DMS 273 treated with DMSO at 0.1 percent for 48 hours (cell line): ENCODE measurements at regions not wholly inside any gene's neighbourhood (a gene's known extent, or its start where the extent isn't known, plus 50 kb on each side); places are given as distances from the start of the nearest gene placed in this dataset.

Experiments used
- DNase-seq: peaks from one replicate; lab custom pipeline; 2025; lab: John Stamatoyannopoulos, UW

DNA sequence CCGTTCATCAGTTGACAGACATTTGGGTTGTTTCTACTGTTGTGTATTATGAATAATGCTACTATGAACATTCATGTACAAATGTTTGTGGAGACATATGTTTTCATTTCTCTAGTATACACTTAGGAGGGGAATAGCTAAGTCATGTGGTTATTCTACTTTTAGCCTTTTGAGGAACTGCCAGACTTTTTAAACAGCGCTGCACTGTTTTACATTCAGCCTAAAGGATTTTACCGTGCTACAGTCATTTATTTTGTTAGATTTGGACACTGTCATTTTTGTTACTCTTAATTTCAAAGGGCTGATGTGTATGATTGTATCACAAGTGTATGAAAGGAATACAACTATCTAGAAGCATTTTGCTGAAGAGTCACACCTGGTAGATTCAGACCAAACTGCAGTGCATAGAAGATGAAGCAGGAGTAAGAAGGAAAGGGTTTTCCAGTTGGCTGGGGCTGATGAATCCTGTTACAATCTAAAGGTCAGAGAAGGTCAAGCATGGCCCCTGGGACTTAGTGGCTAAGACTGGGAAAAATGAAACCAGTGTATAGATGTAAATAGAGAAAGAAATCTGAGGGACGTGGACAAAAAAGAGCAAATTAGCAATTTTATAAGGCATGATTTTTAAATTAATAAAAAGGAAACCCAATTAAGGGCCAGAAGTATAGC is 509.7 kb downstream of the PSAT1 start:
- DNase-seq, result no peak

DNA sequence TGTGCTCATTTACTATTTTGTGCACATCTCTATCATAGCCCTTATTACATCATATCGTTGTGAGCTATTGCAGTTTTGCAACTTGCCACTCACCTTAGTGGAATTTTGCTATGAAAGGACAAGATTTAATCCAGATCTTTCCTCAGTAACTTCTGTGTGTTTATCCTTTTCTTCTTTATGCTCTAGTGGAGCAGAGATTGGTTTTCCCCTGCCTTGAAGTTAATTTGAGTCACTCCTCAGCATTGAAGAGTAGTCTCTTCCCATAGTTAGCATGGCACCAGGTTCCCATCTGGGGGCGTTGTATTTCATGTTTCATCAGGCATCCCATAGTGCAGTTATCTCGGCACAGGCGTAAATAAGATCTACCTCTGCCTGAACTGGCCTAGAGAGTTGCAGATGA is 510.4 kb downstream of the PSAT1 start:
- no peak for DNase-seq

DNA sequence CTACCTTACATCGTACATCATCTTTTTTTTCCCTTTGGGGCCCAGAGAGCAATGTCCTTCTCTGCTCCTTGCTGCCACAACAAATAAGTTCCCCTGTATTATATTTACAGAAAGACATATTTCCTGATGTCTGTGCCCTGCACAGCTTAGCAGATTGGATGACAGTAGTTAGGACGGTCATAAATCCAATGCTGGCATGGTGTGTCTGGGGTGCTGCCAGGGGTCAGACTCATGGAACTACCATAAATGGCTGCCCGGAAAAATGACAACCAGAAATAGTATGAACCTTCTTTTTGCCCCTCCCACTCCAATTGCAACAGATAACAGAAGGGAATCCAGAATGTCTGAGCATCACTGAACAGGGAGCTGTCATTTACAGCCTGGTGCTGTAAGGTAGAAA is 511.1 kb downstream of the PSAT1 start:
- DNase-seq, result no peak

DNA sequence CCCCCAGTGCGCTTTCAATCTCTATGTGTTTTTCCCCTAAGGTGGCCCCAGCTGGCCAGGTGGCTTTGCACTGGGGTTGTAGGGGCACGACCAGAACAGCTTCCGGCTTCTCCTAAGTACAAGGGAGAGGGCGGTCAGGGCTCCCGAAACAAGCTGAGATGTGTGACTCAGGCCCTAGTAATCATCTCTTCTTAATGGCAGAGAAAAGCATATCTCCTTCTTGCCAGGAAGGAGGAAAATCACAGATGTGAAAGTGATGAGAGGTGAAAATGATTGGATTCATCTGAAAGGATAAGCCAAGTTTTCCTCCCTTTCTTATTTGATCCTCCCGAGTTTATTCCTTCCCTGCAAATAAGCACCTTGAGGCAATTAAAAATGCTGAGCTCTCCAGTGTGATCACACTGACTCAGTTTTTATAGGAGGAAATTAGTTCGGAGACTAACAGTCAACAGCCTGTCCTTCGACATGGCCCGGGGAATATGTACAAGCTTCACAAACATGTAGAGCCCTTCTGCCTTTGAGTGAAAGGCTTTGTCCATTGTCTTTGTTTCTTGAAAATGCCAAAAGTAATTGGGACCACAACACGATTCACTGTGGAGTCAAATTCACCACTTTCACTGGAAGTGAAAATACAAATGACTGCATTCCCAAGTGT is 514.8 kb downstream of the PSAT1 start:
- no peak for DNase-seq

DNA sequence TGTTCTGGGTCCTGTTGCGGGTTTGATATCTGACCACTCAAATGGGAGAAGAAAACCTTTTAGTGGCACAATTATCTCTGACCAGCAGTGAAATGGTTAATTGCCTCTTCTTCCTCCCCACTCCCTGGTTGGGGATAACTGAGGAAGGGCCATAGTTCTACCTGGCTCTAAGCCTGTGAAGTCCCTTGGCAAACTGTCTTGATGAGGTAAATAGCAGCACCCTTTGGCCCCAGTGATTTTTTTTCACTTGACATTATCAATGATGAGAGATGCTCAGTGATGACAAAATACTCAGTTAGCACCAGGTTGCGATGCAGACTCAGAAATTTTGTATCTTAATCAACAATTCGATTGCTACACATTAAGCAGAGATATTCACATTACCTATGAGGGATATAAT is 515.7 kb downstream of the PSAT1 start:
- DNase-seq, result no peak

DNA sequence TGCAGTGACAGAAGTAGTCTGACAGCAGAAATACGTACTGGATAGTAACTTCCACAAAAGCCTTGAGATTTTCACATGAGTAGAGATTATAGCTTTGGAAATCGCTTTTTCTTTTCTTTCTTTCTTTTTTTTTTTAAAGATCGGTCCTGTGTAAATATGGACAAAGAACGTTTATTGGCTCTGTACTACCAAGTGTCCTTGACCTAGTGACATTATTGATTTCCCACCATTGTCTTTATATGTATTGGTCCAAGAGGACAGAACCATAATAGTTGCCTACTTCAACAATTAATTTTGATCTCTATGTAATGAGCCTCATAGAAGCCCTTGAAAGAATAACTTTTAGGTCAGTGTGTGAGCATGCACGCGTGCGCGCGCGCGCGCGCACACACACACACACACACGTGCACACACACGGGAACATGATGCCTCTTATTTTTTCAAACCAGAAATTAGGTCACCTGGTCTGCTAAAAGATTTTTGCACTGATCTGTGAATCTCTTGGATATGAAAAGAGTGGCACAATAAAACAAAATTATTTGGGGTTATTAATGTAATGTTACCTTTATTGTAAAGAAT is 516.8 kb downstream of the PSAT1 start:
- no peak for DNase-seq

DNA sequence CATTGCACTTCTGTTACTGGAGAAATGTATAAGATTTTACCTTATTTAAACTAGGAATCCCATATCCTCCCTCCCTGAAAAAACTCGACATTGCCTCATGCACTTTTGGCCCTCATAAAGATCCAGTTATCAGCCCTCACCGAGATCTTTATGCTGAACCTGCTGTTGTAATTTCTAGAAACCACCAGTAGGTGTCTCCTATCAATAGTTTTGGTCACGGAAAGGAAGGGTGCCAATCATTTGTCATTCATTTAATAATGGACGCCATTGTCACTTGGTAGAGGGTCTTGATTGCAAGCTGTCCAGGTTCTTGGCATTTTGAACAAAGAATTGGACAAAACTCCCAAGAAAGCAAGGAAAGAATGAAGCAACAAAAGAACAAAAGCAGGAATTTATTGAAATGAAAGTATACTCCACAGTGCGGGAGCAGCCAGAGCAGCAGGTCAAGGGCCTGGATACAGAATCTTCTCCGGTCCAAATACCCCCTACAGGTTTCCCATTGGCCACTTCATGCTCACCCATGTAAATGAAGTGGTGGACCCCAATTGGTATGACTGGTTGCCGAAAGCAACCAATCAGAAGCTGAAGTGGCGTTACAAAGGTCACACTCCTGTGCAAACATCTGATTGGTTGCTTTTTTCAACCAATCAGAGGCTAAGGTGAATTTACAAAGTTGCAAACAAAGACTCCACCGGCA is 524.3 kb downstream of the PSAT1 start:
- no peak for DNase-seq

DNA sequence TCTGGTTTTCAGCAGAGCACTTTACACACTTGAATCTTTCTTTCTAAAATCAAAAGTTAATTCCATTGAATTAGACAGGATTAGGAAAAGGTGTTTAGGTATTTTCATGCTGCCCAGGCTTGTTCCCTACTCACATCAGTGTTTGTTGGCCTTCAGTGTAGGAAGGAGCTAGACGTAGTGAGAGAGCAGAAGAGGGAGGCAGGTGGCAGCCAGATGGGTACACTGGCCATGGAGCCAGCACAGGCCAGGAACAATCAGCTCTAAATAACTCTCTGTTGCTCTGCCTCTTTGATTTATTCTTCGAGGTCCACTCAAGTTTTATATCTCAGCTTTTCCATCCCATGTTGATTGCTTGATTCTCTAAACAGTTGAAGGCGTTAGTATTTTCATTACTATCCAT is 529.6 kb downstream of the PSAT1 start:
- DNase-seq, result no peak

DNA sequence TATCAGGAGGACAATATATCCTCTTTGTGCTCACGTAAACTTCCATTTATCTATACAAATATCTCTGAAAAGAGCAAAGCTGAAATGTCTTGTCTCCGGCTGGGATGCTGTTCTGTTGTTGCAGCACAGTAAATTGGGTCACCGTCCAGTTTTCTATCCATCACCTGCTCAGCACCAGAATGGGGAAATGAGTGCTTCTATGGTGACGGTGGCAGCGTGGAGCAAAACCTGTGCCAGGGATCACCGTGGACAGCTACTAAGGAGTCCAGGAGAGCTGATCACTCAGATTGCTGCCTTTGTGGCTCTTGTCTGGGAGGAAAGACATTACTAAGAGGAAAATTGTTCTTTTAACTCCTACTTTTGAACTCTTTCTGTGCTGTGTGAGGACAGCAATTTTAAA is 531.6 kb downstream of the PSAT1 start:
- no peak for DNase-seq

DNA sequence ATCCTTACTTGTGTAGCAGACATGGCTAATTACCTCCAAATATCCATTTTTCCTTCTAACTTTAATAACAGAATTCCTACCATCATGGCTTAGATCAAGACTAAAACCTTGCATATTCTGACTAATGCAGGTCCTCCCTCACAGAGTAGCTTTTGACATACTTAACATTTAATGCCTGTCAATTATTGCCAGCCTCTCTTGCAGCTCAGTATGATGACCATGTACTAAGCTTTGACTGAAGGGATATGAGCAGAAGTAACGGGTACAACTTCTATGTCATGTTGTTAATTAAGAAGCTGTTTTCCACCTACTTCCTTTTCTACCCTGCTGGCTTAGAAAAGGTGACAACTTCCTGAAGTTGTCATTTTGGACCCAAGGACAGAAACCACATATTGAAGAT is 533.4 kb downstream of the PSAT1 start:
- DNase-seq, result no peak

DNA sequence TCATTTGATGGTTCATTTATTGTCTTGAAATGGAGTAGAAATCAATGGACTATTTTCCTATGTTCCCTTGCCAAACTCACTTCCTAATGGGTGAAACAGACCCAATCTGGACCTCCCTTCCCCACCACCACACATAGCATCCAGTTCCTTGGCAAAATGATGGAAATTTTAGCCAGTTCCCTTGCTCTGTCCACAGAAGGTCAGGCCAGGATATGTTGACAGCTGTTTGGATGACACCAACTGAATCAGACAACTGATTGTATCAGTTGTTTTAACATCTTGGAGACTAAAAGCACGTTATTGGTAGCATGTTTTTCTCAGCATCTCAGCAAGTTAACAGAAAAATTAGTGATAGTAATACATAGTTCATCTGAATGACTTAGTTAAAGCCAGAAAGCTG is 534.8 kb downstream of the PSAT1 start:
- DNase-seq, result no peak

DNA sequence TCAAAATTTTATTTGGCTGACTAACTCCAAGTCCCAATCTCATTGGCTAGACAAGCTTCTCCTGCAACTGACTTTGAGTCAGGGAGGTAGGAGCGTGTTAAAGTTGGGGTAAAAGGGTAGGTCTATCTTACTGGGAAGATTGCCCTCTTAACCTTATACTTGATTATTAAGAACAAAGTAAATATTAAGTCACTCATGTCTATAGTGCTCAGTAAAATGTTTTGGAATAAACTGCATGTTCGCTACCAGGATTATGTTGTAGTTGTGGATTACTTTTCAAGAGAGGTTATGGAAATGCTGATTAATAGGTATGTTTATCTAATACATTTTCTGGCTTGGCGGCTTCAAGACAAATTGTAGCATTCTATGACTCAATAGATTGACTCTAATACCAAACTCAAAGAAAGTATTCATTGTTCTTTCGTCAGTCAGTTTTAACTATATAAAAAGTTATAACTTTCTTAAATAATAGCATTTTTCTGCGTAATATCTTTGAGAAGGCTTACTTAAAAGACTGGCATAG is 539.1 kb downstream of the PSAT1 start:
- DNase-seq, result no peak

DNA sequence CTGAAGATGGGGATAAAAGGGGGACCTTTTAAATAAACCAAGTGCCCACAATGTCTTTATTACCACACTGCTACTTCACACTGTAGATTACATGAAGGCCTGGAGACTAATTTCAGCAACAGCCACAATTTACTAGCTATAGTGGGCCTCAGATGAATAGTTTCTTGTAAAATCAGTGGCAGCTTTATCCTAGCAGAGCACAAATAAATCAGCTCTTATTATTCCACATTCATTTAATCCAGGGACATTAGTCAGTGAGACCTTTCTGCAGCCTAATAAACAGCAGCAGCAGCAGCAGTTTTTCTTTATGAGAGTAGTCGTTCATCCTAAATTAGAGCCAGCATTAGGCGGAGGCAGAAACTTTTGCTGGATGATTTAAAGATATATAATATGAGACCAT is 542.3 kb downstream of the PSAT1 start:
- no peak for DNase-seq

DNA sequence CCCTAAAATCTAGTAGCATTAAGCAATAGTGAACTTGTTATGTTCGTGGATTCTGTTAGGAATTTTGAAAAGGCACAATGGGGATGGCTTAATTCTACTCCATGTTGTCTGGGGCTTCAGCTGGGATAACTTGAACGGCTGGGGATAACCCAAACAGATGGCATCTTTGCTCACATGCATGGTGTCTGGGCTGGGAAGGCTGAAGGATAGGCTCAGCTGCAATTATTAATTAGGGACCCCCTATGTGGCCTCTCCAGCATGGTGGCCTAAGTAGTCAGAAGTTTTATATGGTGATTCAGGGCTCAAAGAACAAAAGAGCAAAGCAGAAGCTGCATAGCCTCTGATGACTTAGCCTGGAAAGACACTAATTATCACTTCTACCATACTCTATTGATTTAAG is 551.1 kb downstream of the PSAT1 start:
- no peak for DNase-seq

DNA sequence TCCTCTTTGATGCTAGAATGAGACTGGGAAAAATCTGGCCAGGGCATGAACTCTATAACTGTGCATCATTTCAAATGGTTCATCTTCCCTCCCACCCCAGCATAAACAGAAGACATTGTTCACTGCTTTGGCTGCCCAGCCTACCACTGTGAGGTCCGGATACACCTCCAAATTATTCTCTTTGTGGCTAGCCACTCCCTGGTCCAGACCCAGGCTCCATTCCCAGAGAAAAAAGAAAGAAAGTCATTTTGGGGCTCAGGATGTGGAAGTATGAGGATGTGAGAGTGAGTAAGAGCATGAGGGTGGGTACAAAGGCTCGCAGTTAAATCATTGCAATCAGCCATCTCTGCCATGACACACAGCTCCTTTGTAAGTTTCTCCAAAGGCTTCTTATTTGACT is 559.2 kb downstream of the PSAT1 start:
- no peak for DNase-seq

DNA sequence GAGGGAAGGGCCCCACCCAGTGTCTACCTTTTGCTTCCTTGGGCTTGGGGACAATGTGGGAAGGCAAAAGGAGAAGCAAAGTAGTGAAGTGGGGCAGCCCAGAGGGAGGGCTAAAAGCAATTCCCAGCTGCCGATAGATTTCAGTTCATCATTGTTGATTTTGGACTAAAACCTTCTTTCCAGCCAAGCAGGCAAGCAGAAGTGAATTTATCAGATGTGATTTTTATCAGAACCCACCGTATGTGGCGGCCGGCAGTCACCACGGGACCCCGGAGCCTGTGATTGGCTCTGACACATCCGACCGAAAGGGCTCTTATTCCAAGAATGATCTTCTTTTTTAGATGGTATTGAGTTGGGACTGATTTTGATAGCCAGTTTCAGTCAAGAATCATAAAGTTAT is 559.9 kb downstream of the PSAT1 start:
- DNase-seq, result no peak

DNA sequence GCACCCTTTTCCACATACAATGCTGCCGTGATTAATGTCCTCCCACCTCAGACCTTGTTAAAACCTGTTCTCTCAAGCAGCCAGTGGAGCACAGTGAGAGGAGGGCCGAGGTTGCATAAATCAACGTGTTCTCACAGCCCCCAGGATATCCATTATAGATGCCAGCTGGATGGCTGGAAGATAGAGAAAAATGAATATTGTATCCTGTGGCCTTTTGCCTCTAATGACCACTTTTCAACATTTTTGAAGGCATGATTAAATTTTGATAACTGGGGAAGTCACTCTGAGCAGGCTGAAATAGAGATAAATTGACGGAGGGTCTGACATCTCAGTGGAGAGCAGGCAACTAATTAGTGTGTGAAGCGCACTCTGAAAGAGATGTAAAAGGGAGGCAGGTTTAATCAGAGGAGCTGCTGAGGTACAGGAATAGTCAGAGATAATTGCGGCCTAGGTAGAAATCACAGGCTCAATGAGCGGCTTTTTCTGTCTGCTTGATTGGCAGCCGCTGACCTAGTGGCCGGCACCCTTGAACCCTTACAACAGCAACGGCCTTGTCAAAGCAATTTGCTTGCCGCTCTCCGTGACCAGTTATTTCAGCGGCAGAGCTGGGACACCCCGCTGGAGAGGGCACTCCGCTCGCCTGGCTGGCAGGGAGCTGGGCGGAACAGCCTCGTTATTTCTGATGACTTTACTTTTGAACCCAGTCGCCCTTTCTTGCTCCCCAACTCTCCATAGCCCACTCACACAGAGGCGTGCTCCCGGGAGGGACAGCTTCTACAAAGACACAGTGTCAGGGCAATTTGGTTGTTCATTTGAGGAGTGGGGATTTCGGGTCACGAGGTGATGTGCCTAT is 560.7 kb downstream of the PSAT1 start:
- no peak for DNase-seq

DNA sequence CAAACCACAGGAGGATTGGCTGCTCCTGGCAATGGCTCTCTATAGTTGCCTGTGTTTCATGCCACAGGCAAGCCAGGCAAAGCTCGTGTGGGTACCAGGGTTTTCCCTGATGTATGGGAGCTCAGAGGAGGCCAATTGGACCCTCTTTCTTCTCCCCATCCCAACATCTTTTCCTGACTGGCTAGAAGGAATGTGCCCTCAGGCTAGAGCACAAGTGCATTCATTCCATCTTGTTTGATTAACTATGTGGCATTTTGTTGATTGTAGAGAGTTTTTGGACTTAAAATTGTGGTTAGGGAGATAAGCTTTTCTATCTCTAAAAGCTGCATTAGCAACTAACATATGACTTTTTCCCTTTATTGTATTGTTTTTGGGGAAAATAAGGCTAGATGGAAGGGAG is 561.3 kb downstream of the PSAT1 start:
- DNase-seq, result no peak

DNA sequence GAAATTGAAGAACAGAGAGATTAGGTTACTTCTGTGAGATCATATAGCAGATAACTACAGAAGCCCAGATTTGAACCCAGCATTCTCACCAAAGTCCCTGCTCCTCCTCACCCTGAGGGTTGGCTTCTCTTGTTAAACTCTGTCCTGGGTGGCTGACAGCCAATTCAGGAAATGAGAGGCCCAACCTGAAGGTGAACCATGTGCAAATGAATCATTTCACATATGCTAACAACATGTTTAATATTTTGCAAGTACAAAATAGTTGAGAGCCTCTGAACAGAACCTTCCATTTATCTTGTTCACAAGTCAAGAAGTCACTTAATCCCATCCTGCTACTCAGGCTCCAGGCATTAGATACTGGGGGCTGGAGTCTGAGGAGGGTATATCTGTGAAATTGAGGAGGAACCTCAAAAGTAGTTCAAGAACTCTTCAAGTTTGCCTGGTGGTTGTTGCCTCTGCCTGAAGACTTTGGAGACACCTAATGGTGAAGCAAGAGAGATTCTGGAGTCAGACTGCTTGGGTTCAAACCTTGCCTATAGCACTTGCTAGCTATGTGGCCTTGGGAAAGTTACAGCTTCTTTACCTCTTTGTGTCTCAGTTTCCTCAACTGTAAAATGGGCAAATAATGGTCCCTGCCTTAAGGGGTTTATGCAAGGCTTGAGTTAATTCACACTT is 564.0 kb downstream of the PSAT1 start:
- DNase-seq, result no peak

DNA sequence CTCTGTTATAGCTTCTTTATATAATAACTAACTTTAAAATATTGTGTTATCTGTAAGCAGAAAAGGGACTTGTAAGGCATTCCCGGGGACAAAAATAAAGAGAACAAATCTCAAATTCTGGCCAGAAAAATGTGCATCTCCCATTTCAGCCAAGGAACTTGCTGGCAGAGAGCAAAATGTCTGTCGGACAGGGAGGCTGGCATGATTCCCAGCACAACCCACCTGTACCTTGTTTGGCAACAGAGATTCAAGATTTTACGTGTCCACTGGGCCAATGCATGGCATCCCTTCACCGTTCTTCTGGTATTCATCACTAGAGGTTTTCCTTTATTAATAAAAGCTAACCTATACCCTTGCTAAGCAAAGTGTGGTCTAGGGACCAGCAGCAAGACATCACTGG is 566.6 kb downstream of the PSAT1 start:
- no peak for DNase-seq

DNA sequence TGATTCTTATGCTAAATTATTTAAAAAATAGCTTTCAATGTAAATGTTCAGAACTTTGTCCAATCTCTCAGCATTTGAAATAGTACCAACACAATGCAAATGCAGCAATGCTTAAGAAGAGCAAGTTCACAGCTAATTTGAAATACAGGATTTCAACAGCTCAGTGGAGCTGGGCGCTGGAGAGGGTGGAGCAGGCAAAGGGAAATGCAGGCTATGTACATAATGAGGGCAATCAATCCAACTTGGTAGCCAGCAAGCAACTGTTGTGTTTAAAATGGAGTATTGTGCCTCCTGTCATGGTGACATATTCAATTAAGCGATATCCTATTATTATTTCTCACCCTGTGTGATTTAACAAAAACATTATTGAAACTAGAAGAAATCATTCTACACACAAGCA is 568.8 kb downstream of the PSAT1 start:
- DNase-seq, result no peak
